Endothelial cell of umbilical vein (primary cell): ENCODE measurements at regions not wholly inside any gene's neighbourhood (a gene's known extent, or its start where the extent isn't known, plus 50 kb on each side); places are given as distances from the start of the nearest gene placed in this dataset.

ENCODE experiments used
- CTCF ChIP-seq, 2 donors: IDR thresholded peaks; 1 replicate in 1 of 2; 2 replicates in 1 of 2; pipeline ENCODE4 v1.5.1; 2011; ENCODE audit warnings: low read length in 2 of 2, mild to moderate bottlenecking in 2 of 2, moderate library complexity in 2 of 2, control low read depth in 1 of 2, inconsistent platforms in 1 of 2, low read depth in 1 of 2; ENCODE audit not compliant: insufficient read depth in 1 of 2; ENCODE audit errors: extremely low read depth in 1 of 2
- EZH2 ChIP-seq: IDR thresholded peaks from 2 replicates; pipeline ENCODE4 v1.6.1; 2012; ENCODE audit warnings: borderline replicate concordance, low read depth, mild to moderate bottlenecking, moderate library complexity, low read length, inconsistent platforms; ENCODE audit not compliant: severe bottlenecking
- FOS ChIP-seq: IDR thresholded peaks from 2 replicates; pipeline ENCODE4 v1.6.1; 2011; ENCODE audit warnings: mild to moderate bottlenecking, low read length, moderate library complexity, borderline replicate concordance; ENCODE audit not compliant: insufficient read depth
- JUN ChIP-seq: IDR thresholded peaks from 2 replicates; pipeline ENCODE4 v1.6.1; 2011; ENCODE audit warnings: borderline replicate concordance, low read depth; ENCODE audit not compliant: insufficient read length, insufficient read depth
- MYC ChIP-seq: IDR thresholded peaks from one replicate; pipeline ENCODE4 v1.6.1; 2011; ENCODE audit warnings: mild to moderate bottlenecking, low read depth, low read length
- POLR2A ChIP-seq: IDR thresholded peaks from 2 replicates; pipeline ENCODE4 v1.6.1; 2012; ENCODE audit warnings: low read depth, mild to moderate bottlenecking, control low read depth, low read length

- no peak for TF ChIP-seq CTCF (IDR thresholded peaks at IDR 0.05; ENCODE audit: extremely low read depth in 1 of 2, insufficient read depth in 1 of 2, low read depth in 1 of 2, low read length in 2 of 2)
- TF ChIP-seq EZH2, result no peak
- TF ChIP-seq POLR2A, result no peak
- TF ChIP-seq JUN, result no peak
- TF ChIP-seq MYC, result no peak
- TF ChIP-seq FOS, result no peak
Observed at GRCh38 chr1:30036666-30037065, 686.7 kb downstream of the MATN1 start.
